ENCODE measurements at regions not wholly inside any gene's neighbourhood (a gene's known extent, or its start where the extent isn't known, plus 50 kb on each side); places are given as distances from the start of the nearest gene placed in this dataset.

DNA sequence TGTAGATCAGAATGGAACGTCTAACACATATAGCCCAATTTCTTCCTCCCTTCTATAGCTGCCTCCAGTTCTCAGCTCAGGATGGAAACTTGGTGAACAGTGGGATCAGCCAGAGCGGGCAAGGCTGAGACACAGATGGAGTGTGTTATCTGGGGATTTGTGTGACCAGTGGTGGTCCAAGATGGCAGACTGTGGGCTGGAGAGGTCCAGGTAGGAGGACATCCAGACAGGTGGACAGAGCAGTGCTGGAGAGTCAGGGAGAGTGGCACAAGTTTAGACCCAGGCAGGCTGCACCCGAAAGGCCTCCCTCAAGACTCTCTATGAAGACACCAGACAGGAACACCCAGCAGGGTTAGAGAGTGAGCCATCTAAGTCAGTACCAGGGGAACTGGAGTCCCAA, 116.1 kb upstream of the CPSF6 start:
- TF ChIP-seq, protein P1, sequence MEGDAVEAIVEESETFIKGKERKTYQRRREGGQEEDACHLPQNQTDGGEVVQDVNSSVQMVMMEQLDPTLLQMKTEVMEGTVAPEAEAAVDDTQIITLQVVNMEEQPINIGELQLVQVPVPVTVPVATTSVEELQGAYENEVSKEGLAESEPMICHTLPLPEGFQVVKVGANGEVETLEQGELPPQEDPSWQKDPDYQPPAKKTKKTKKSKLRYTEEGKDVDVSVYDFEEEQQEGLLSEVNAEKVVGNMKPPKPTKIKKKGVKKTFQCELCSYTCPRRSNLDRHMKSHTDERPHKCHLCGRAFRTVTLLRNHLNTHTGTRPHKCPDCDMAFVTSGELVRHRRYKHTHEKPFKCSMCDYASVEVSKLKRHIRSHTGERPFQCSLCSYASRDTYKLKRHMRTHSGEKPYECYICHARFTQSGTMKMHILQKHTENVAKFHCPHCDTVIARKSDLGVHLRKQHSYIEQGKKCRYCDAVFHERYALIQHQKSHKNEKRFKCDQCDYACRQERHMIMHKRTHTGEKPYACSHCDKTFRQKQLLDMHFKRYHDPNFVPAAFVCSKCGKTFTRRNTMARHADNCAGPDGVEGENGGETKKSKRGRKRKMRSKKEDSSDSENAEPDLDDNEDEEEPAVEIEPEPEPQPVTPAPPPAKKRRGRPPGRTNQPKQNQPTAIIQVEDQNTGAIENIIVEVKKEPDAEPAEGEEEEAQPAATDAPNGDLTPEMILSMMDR (IDR thresholded peaks at IDR 0.05; ENCODE audit: borderline replicate concordance): no peak
- intact Hi-C loops (cut with micrococcal nuclease): no loop called here
- H3K27ac ChIP-seq (replicated peaks): no peak overlapping the region
- DNase-seq: no peak
- H3K4me1 ChIP-seq: no peaks in the 10 kb centered on the region
- no peaks in the 10 kb centered on the region for H3K27me3 ChIP-seq (ENCODE audit: low read depth)
- H3K9me3 ChIP-seq (replicated peaks): no peaks in the 10 kb centered on the region
- no peaks in the 10 kb centered on the region for H3K36me3 ChIP-seq
- no peak overlapping the region for H3K4me3 ChIP-seq

DNA sequence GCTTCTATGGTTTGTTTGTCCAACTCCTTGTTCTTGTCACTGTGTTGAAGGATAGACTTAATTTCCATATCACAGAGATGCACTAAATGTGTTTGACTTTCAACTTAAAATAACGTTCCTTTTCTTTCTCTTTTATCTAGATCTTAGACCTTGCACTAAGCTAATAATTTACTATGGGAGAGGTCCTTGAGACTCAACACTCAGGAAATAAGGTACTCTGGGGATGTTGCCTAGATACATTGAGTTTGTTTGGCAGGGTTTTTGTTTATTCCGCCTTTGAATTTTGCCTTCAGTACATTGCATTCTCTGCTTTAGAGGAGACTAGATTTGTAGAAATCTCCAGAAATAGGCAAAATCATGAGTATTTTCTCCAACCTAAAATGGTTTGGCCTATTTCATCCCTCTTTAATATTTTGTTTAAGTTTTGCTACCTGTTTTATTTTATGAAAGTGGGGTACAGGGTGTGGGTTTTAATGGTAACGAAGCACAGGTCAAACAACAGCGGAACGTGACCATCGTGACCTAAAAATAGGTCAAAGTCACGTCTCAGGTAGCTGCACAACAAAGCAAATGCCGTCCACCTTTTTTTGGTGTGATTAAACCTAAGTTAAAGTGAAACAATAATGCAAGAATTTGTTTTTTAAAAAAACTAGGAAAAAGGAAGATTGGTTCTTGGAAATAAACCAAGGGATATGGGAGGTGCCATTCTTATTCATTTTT, 115.3 kb upstream of the CPSF6 start:
- Histone ChIP-seq H3K27ac (replicated peaks) (no peak overlapping the region), H3K27me3 (ENCODE audit: low read depth) (no peaks in the 10 kb centered on the region), H3K4me1 (no peaks in the 10 kb centered on the region), H3K36me3 (no peaks in the 10 kb centered on the region), H3K9me3 (replicated peaks) (no peaks in the 10 kb centered on the region), H3K4me3 (no peak overlapping the region)
- TF ChIP-seq, protein P1 (IDR thresholded peaks at IDR 0.05; ENCODE audit: borderline replicate concordance): no peak
- no peak for DNase-seq
- intact Hi-C loops (cut with micrococcal nuclease): no loop called here

DNA sequence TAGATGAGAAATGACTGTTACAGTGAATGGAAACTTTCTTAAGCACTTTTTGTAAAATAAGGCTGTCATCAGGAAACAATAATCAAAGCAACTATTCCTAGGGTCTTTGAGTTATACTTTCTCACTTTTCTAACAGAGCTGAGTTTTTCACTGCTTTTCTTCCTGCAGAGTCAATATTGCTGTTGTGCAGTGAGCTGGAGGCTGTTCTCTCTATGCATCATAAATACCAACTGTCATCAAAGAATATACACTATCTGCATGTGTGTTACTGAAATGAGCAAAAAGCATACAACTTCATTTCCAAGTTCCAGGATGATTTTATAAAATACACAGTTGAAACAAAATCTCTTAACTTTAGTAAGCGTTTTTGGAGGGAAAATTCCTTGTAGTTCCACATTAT, 110.4 kb upstream of the CPSF6 start:
- intact Hi-C loops (cut with micrococcal nuclease): no loop called here
- TF ChIP-seq, protein P1 (IDR thresholded peaks at IDR 0.05; ENCODE audit: borderline replicate concordance): no peak
- H3K9me3 ChIP-seq (replicated peaks): peaks cover 8% of the 10 kb centered on the region
- H3K4me1 ChIP-seq: no peaks in the 10 kb centered on the region
- no peak for DNase-seq
- no peak overlapping the region for H3K27ac ChIP-seq (replicated peaks)
- peaks cover under 1% of the 10 kb centered on the region for H3K27me3 ChIP-seq (ENCODE audit: low read depth)
- H3K36me3 ChIP-seq: no peaks in the 10 kb centered on the region
- H3K4me3 ChIP-seq: no peak overlapping the region

DNA sequence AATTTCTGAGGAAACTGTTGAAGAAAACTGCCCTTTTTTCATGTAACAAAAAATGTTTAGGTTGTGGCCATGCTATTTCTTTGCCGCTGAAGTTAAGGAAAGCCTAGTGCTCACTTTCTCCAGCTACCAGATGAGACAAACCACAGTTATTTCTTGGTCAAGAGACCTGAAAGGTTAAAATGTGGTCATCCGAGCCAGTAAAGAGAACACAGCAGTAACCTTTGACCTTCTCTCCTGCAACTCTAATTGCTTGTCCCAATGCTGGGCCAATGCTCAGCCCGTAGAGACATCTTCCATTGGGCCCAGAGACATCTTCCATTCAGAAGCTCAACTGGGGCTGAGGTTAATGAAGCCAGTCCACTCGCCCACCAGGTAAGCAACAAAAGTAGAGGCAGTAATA, 109.8 kb upstream of the CPSF6 start:
- peaks cover 8% of the 10 kb centered on the region for H3K9me3 ChIP-seq (replicated peaks)
- H3K27me3 ChIP-seq (ENCODE audit: low read depth): peaks cover 6% of the 10 kb centered on the region
- intact Hi-C loops (cut with micrococcal nuclease): no loop called here
- H3K4me3 ChIP-seq: no peak overlapping the region
- TF ChIP-seq, protein P1 (IDR thresholded peaks at IDR 0.05; ENCODE audit: borderline replicate concordance): no peak
- H3K4me1 ChIP-seq: no peaks in the 10 kb centered on the region
- DNase-seq: no peak
- H3K36me3 ChIP-seq: no peaks in the 10 kb centered on the region
- H3K27ac ChIP-seq (replicated peaks): no peak overlapping the region

DNA sequence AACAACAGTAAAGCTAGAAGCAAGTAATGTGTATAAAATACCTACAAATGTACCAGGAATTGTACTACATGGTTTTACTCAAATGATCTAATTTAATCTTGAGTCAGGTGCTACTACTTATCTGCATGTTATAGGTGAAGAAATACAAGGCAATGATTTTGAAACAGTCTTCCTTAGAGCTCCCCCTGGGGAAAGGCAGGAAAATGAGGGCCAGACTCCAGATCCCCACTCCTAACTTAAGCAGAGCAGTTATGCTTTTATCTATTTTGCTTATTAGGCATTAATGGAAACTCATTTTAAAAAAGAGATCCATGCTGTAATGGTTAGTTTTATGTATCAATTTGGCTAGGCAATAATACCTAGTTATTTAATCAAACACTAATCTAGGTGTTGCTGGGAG, 109.3 kb upstream of the CPSF6 start:
- intact Hi-C loops (cut with micrococcal nuclease): no loop called here
- Histone ChIP-seq H3K4me1 (no peaks in the 10 kb centered on the region), H3K4me3 (no peak overlapping the region), H3K27ac (replicated peaks) (no peak overlapping the region), H3K9me3 (replicated peaks) (peaks cover 8% of the 10 kb centered on the region), H3K36me3 (no peaks in the 10 kb centered on the region), H3K27me3 (ENCODE audit: low read depth) (peaks cover 11% of the 10 kb centered on the region)
- DNase-seq: no peak
- TF ChIP-seq, protein P1 (IDR thresholded peaks at IDR 0.05; ENCODE audit: borderline replicate concordance): no peak
